MM.1S (cell line): ENCODE measurements at regions not wholly inside any gene's neighbourhood (a gene's known extent, or its start where the extent isn't known, plus 50 kb on each side); places are given as distances from the start of the nearest gene placed in this dataset.

Experiments used
- DNase-seq: peaks from one replicate; pipeline ENCODE4 v3.0.0-alpha.2; 2015
- H2AFZ ChIP-seq: fragments of 300-600 bp; sonication (generic); 2 replicates; pipeline ENCODE4 v1.6.0; 2016; ENCODE audit warnings: antibody characterized with exemption, low read length
- H3F3A ChIP-seq: fragments of 300-600 bp; sonication (generic); 2 replicates; pipeline ENCODE4 v1.6.1; 2016; ENCODE audit warnings: mild to moderate bottlenecking, antibody characterized with exemption, low read length, moderate library complexity, mixed read lengths; ENCODE audit not compliant: insufficient read depth
- H3K27ac ChIP-seq: fragments of 300-600 bp; sonication (generic); 2 replicates; pipeline ENCODE4 v1.5.1; 2016; ENCODE audit warnings: mild to moderate bottlenecking, low read length
- H3K27me3 ChIP-seq: fragments of 300-600 bp; sonication (generic); replicated peaks from 2 replicates; pipeline ENCODE4 v1.6.0; 2016; ENCODE audit warnings: low read length; ENCODE audit not compliant: insufficient read depth
- H3K36me3 ChIP-seq: fragments of 300-600 bp; sonication (generic); replicated peaks from 2 replicates; pipeline ENCODE4 v1.6.1; 2016; ENCODE audit warnings: mild to moderate bottlenecking, low read length, mixed read lengths; ENCODE audit not compliant: insufficient read depth
- H3K4me1 ChIP-seq: fragments of 300-600 bp; sonication (generic); 2 replicates; pipeline ENCODE4 v1.6.1; 2016; ENCODE audit warnings: low read length, mixed read lengths
- H3K4me2 ChIP-seq: fragments of 300-600 bp; sonication (generic); 2 replicates; pipeline ENCODE4 v1.6.0; 2016; ENCODE audit warnings: low read depth, low read length
- H3K4me3 ChIP-seq: fragments of 300-600 bp; sonication (generic); 2 replicates; pipeline ENCODE4 v1.5.1; 2016; ENCODE audit warnings: low read length, mixed read lengths
- H3K79me2 ChIP-seq: fragments of 300-600 bp; sonication (generic); 2 replicates; pipeline ENCODE4 v1.6.1; 2016; ENCODE audit warnings: mixed run types, low read length, mixed read lengths
- H3K9ac ChIP-seq: fragments of 300-600 bp; sonication (generic); 2 replicates; pipeline ENCODE4 v1.6.1; 2016; ENCODE audit warnings: low read length, mixed read lengths
- H3K9me2 ChIP-seq: fragments of 300-600 bp; sonication (generic); replicated peaks from 2 replicates; pipeline ENCODE4 v1.6.1; 2016; ENCODE audit warnings: mild to moderate bottlenecking, low read length, mixed read lengths; ENCODE audit not compliant: insufficient read depth
- H3K9me3 ChIP-seq: fragments of 300-600 bp; sonication (generic); replicated peaks from 2 replicates; pipeline ENCODE4 v1.6.1; 2016; ENCODE audit warnings: mild to moderate bottlenecking, low read length, mixed read lengths; ENCODE audit not compliant: insufficient read depth
- H4K20me1 ChIP-seq: fragments of 300-600 bp; sonication (generic); 2 replicates; pipeline ENCODE4 v1.6.1; 2016; ENCODE audit warnings: mild to moderate bottlenecking, low read length, moderate library complexity, mixed read lengths; ENCODE audit not compliant: insufficient read depth
- EZH2 ChIP-seq: fragments of 300-600 bp; sonication (generic); optimal IDR thresholded peaks from 2 replicates; pipeline ENCODE3; 2017; ENCODE audit warnings: low read depth, mild to moderate bottlenecking, antibody characterized with exemption, low read length, mixed read lengths
- EZH2phosphoT487 ChIP-seq: fragments of 300-600 bp; sonication (generic); IDR thresholded peaks from 2 replicates; pipeline ENCODE4 v1.6.1; 2018; ENCODE audit warnings: antibody characterized with exemption, low read length
- TF ChIP-seq, protein P1 (sequence below): fragments of 300-600 bp; sonication (generic); IDR thresholded peaks from 2 replicates; pipeline ENCODE4 v1.5.1; 2016; ENCODE audit warnings: antibody characterized with exemption, low read length, mixed read lengths

DNA sequence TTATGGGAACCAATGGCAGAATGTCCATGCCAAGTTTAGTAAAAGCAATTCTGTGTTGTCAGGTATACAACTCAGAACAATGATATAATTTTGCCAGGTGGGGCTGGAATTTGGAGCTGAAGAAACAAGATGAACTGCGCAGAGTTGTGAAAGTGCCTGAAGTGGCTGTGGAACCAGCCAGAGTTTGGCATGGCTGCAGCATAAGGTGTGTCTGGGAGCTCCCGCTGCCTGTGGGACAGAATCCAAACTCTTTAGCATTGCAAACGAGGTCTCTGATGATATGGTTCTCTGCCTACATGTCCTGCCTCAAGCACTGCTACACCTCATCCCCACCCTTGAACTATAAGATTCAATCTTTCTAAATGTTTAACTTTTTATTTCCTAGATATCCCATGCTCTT lies 909.7 kb downstream of the EPHA4 start:
- H2AFZ ChIP-seq: no peak overlapping the region
- TF ChIP-seq EZH2phosphoT487 (no peak), EZH2 (no peak)
- TF ChIP-seq, protein P1, sequence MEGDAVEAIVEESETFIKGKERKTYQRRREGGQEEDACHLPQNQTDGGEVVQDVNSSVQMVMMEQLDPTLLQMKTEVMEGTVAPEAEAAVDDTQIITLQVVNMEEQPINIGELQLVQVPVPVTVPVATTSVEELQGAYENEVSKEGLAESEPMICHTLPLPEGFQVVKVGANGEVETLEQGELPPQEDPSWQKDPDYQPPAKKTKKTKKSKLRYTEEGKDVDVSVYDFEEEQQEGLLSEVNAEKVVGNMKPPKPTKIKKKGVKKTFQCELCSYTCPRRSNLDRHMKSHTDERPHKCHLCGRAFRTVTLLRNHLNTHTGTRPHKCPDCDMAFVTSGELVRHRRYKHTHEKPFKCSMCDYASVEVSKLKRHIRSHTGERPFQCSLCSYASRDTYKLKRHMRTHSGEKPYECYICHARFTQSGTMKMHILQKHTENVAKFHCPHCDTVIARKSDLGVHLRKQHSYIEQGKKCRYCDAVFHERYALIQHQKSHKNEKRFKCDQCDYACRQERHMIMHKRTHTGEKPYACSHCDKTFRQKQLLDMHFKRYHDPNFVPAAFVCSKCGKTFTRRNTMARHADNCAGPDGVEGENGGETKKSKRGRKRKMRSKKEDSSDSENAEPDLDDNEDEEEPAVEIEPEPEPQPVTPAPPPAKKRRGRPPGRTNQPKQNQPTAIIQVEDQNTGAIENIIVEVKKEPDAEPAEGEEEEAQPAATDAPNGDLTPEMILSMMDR: no peak
- DNase-seq: no peak
- H4K20me1 ChIP-seq: no peaks in the 10 kb centered on the region
- H3K9me2 ChIP-seq: no peaks in the 10 kb centered on the region
- no peak overlapping the region for H3K9ac ChIP-seq
- no peak overlapping the region for H3K4me2 ChIP-seq
- no peak overlapping the region for H3K27ac ChIP-seq
- no peak overlapping the region for H3K4me3 ChIP-seq
- H3F3A ChIP-seq: no peaks in the 10 kb centered on the region
- no peaks in the 10 kb centered on the region for H3K36me3 ChIP-seq
- H3K4me1 ChIP-seq: no peaks in the 10 kb centered on the region
- no peaks in the 10 kb centered on the region for H3K79me2 ChIP-seq
- H3K9me3 ChIP-seq: no peaks in the 10 kb centered on the region
- no peaks in the 10 kb centered on the region for H3K27me3 ChIP-seq

DNA sequence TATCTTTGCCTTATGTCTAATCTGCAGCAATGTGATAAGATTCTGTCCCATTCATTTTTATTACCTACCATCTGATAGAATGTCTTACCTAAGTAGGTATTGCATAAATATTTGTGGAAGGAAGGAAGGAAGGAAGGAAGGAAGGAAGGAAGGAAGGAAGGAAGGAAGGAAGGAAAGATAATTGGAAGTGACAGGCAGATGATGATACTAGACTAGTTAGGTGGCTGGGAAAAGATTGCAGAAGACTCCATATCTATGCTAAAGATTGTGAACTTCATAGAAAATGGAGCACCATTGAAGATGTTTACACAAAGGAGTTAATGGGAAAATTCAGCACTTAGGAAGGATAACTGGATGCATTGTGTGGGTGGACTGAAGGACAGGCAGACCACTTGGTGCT lies 909.0 kb downstream of the EPHA4 start:
- no peak for DNase-seq
- Histone ChIP-seq H3F3A (no peaks in the 10 kb centered on the region), H3K27me3 (no peaks in the 10 kb centered on the region), H3K27ac (no peak overlapping the region), H2AFZ (no peak overlapping the region), H3K4me2 (no peak overlapping the region), H3K4me1 (no peaks in the 10 kb centered on the region), H3K9ac (no peak overlapping the region), H3K36me3 (no peaks in the 10 kb centered on the region), H3K4me3 (no peak overlapping the region), H3K79me2 (no peaks in the 10 kb centered on the region), H3K9me2 (no peaks in the 10 kb centered on the region), H3K9me3 (no peaks in the 10 kb centered on the region), H4K20me1 (no peaks in the 10 kb centered on the region)
- no peak for TF ChIP-seq EZH2phosphoT487
- TF ChIP-seq, protein P1: no peak
- TF ChIP-seq EZH2: no peak

DNA sequence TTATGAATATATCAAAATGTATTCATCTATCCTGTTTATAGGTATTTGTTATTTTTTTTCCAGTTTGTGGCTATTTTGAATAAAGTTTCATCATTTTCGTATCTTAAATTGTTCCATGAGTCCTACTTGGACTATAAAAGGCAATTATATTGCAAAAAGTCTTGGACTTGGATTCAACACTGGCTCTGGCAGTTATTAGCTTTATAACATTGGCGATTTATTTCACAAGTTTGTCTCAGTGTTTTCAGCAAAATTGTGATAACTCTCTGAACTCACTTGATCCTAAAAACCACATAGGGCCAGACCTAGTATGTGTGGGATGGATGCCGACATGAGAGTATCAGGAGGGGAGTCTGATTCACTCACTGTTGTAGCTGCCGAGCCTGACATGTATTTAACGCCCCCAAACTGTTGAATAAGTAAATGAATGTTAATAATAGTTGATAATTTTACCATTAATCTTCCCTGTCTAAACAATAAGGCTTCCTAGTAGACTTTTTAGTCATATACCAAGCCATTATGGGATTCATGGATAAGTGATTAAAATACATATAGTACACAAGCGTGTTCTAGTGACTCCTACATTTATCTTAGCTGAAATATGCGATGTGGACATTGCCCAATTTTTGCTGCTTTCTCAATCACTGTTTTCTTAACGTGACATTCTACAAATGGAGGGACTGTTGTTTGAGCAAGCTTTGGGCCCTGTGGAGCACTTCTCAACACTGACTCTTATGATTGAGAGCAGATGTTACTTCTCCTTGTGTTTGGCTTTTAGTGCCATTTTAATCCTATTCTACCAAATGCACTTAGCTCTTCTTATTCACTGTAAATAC lies 907.6 kb downstream of the EPHA4 start:
- Histone ChIP-seq H3K4me1 (no peaks in the 10 kb centered on the region), H2AFZ (no peak overlapping the region), H3K9me2 (no peaks in the 10 kb centered on the region), H3K79me2 (no peaks in the 10 kb centered on the region), H3K9me3 (no peaks in the 10 kb centered on the region), H3K4me2 (no peak overlapping the region), H4K20me1 (no peaks in the 10 kb centered on the region), H3K36me3 (no peaks in the 10 kb centered on the region), H3K4me3 (no peak overlapping the region), H3K27ac (no peak overlapping the region), H3K27me3 (no peaks in the 10 kb centered on the region), H3F3A (no peaks in the 10 kb centered on the region), H3K9ac (no peak overlapping the region)
- DNase-seq: no peak
- TF ChIP-seq EZH2phosphoT487: no peak
- TF ChIP-seq, protein P1: no peak
